ENCODE measurements at regions not wholly inside any gene's neighbourhood (a gene's known extent, or its start where the extent isn't known, plus 50 kb on each side); places are given as distances from the start of the nearest gene placed in this dataset.

DNA sequence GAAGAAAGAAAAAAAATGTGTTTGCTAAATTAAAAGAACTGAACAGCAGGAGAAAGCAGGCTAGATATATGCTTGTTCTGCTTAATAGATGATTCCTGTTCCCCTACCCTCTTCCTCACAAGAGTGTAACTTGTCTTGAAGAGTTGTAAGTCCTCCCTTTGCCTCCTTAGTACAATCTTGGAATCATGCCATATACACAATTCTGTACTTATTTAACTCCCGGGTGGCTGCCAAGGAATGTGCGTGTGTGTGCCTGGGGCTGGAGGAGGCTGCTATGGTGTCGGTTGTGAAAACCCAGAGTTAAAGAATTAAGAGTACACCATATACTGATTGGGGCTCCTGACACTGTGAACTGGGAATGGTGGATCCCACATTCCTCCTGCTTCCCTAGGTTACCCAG, 194.2 kb downstream of the SIPA1L2 start (continued):
- TF ChIP-seq, protein P1, sequence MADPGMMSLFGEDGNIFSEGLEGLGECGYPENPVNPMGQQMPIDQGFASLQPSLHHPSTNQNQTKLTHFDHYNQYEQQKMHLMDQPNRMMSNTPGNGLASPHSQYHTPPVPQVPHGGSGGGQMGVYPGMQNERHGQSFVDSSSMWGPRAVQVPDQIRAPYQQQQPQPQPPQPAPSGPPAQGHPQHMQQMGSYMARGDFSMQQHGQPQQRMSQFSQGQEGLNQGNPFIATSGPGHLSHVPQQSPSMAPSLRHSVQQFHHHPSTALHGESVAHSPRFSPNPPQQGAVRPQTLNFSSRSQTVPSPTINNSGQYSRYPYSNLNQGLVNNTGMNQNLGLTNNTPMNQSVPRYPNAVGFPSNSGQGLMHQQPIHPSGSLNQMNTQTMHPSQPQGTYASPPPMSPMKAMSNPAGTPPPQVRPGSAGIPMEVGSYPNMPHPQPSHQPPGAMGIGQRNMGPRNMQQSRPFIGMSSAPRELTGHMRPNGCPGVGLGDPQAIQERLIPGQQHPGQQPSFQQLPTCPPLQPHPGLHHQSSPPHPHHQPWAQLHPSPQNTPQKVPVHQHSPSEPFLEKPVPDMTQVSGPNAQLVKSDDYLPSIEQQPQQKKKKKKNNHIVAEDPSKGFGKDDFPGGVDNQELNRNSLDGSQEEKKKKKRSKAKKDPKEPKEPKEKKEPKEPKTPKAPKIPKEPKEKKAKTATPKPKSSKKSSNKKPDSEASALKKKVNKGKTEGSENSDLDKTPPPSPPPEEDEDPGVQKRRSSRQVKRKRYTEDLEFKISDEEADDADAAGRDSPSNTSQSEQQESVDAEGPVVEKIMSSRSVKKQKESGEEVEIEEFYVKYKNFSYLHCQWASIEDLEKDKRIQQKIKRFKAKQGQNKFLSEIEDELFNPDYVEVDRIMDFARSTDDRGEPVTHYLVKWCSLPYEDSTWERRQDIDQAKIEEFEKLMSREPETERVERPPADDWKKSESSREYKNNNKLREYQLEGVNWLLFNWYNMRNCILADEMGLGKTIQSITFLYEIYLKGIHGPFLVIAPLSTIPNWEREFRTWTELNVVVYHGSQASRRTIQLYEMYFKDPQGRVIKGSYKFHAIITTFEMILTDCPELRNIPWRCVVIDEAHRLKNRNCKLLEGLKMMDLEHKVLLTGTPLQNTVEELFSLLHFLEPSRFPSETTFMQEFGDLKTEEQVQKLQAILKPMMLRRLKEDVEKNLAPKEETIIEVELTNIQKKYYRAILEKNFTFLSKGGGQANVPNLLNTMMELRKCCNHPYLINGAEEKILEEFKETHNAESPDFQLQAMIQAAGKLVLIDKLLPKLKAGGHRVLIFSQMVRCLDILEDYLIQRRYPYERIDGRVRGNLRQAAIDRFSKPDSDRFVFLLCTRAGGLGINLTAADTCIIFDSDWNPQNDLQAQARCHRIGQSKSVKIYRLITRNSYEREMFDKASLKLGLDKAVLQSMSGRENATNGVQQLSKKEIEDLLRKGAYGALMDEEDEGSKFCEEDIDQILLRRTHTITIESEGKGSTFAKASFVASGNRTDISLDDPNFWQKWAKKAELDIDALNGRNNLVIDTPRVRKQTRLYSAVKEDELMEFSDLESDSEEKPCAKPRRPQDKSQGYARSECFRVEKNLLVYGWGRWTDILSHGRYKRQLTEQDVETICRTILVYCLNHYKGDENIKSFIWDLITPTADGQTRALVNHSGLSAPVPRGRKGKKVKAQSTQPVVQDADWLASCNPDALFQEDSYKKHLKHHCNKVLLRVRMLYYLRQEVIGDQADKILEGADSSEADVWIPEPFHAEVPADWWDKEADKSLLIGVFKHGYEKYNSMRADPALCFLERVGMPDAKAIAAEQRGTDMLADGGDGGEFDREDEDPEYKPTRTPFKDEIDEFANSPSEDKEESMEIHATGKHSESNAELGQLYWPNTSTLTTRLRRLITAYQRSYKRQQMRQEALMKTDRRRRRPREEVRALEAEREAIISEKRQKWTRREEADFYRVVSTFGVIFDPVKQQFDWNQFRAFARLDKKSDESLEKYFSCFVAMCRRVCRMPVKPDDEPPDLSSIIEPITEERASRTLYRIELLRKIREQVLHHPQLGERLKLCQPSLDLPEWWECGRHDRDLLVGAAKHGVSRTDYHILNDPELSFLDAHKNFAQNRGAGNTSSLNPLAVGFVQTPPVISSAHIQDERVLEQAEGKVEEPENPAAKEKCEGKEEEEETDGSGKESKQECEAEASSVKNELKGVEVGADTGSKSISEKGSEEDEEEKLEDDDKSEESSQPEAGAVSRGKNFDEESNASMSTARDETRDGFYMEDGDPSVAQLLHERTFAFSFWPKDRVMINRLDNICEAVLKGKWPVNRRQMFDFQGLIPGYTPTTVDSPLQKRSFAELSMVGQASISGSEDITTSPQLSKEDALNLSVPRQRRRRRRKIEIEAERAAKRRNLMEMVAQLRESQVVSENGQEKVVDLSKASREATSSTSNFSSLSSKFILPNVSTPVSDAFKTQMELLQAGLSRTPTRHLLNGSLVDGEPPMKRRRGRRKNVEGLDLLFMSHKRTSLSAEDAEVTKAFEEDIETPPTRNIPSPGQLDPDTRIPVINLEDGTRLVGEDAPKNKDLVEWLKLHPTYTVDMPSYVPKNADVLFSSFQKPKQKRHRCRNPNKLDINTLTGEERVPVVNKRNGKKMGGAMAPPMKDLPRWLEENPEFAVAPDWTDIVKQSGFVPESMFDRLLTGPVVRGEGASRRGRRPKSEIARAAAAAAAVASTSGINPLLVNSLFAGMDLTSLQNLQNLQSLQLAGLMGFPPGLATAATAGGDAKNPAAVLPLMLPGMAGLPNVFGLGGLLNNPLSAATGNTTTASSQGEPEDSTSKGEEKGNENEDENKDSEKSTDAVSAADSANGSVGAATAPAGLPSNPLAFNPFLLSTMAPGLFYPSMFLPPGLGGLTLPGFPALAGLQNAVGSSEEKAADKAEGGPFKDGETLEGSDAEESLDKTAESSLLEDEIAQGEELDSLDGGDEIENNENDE (IDR thresholded peaks at IDR 0.05; ENCODE audit: insufficient replicate concordance, low read length): no peak
- no peak for TF ChIP-seq NANOG (IDR thresholded peaks at IDR 0.05; ENCODE audit: insufficient read depth, low read depth, low read length, poor library complexity, severe bottlenecking)
- no peak for TF ChIP-seq HDAC6 (IDR thresholded peaks at IDR 0.05; ENCODE audit: low read depth, low read length)
- no peak for TF ChIP-seq RNF2 (IDR thresholded peaks at IDR 0.05; ENCODE audit: borderline replicate concordance, low read depth, low read length, missing control alignments, poor library complexity, severe bottlenecking)
- no peak for TF ChIP-seq RAD21 (IDR thresholded peaks at IDR 0.05 in 1 of 2, conservative IDR thresholded peaks at IDR 0.05 in 1 of 2; ENCODE audit: low read depth in 2 of 2, low read length in 2 of 2)
- TF ChIP-seq TBP (IDR thresholded peaks at IDR 0.05; ENCODE audit: low read depth, low read length): no peak
- no peak for TF ChIP-seq MAFK (IDR thresholded peaks at IDR 0.05; ENCODE audit: low read depth, low read length)
- no peak for TF ChIP-seq BCL11A (IDR thresholded peaks at IDR 0.05; ENCODE audit: low read depth in 2 of 2, low read length in 2 of 2)
- TF ChIP-seq JUN (IDR thresholded peaks at IDR 0.05; ENCODE audit: low read depth, low read length): no peak
- TF ChIP-seq EP300 (IDR thresholded peaks at IDR 0.05; ENCODE audit: borderline replicate concordance in 1 of 2, low read depth in 2 of 2, low read length in 2 of 2): no peak
- no peak for TF ChIP-seq CHD2 (IDR thresholded peaks at IDR 0.05; ENCODE audit: low read length)
- no peak for TF ChIP-seq BACH1 (IDR thresholded peaks at IDR 0.05; ENCODE audit: low read length)

All from H1 (cell line).